ENCODE measurements at regions not wholly inside any gene's neighbourhood (a gene's known extent, or its start where the extent isn't known, plus 50 kb on each side); places are given as distances from the start of the nearest gene placed in this dataset.
"Not testable (repeated sequence)": the region's sequence is repeated elsewhere in the genome, so short reads cannot be mapped to it uniquely, and the experiment has no call there.

GRCh38 chr1:157460381-157460780 lies 91.9 kb downstream of the FCRL5 start:
- TF ChIP-seq MYC (IDR thresholded peaks at IDR 0.05; ENCODE audit: low read depth, low read length), result no peak
- no peak for TF ChIP-seq MAX (IDR thresholded peaks at IDR 0.05; ENCODE audit: low read depth, low read length)
- no peak for TF ChIP-seq POLR2A (IDR thresholded peaks at IDR 0.05; ENCODE audit: extremely low read depth, insufficient read length)
- TF ChIP-seq, protein P1, sequence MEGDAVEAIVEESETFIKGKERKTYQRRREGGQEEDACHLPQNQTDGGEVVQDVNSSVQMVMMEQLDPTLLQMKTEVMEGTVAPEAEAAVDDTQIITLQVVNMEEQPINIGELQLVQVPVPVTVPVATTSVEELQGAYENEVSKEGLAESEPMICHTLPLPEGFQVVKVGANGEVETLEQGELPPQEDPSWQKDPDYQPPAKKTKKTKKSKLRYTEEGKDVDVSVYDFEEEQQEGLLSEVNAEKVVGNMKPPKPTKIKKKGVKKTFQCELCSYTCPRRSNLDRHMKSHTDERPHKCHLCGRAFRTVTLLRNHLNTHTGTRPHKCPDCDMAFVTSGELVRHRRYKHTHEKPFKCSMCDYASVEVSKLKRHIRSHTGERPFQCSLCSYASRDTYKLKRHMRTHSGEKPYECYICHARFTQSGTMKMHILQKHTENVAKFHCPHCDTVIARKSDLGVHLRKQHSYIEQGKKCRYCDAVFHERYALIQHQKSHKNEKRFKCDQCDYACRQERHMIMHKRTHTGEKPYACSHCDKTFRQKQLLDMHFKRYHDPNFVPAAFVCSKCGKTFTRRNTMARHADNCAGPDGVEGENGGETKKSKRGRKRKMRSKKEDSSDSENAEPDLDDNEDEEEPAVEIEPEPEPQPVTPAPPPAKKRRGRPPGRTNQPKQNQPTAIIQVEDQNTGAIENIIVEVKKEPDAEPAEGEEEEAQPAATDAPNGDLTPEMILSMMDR (IDR thresholded peaks at IDR 0.05; ENCODE audit: low read depth, low read length), result no peak
- no peak for DNase-seq (ENCODE audit: low read depth)
- no peak overlapping the region for H3K4me3 ChIP-seq (ENCODE audit: low read depth, low read length)

DNA sequence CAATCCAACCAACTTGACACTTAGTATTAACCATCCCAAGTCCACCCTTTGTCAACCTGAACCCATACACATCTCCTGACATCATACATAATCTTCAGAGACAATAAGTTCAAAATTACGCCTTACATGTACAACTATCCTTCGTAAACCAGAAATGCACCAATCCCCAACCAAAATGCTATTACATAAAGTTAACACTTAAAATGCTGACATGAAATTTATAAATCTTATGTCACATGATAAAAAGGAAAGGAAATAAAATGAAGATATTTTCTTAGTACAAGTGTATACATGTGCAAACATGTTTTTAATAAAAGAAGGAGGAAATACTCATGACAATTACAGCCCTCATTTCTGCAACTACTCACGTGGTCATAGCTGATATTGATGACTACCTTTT lies 95.0 kb downstream of the FCRL5 start:
- DNase-seq (ENCODE audit: low read depth), result no peak
- no peak overlapping the region for H3K4me3 ChIP-seq (ENCODE audit: low read depth, low read length)
- TF ChIP-seq MAX (IDR thresholded peaks at IDR 0.05; ENCODE audit: low read depth, low read length), result no peak
- TF ChIP-seq POLR2A (IDR thresholded peaks at IDR 0.05; ENCODE audit: extremely low read depth, insufficient read length), result no peak
- TF ChIP-seq MYC (IDR thresholded peaks at IDR 0.05; ENCODE audit: low read depth, low read length), result no peak
- TF ChIP-seq, protein P1 (IDR thresholded peaks at IDR 0.05; ENCODE audit: low read depth, low read length), result no peak

DNA sequence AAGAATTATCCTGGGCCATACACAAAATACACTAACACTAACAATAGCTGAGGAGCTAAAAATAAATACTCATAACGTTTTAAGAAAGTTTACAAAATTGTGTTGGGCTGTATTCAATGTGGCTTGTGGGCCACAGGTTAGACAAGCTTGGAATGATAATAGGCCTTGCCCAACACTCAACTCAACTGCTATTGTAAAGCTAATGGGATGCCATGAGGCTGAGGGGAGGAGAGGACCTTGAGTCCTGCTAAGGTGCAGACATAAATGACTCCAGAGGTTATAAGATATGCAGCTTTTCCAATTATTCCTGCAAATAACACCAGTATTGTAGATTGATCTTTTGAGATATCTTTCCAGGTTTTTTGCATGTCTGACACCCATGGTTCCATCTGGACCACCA lies 97.0 kb downstream of the FCRL5 start:
- H3K4me3 ChIP-seq (ENCODE audit: low read depth, low read length), result no peak overlapping the region
- DNase-seq (ENCODE audit: low read depth), result no peak
- TF ChIP-seq, protein P1 (IDR thresholded peaks at IDR 0.05; ENCODE audit: low read depth, low read length), result no peak
- TF ChIP-seq POLR2A (IDR thresholded peaks at IDR 0.05; ENCODE audit: extremely low read depth, insufficient read length) (no peak), MYC (IDR thresholded peaks at IDR 0.05; ENCODE audit: low read depth, low read length) (no peak), MAX (IDR thresholded peaks at IDR 0.05; ENCODE audit: low read depth, low read length) (no peak)

DNA sequence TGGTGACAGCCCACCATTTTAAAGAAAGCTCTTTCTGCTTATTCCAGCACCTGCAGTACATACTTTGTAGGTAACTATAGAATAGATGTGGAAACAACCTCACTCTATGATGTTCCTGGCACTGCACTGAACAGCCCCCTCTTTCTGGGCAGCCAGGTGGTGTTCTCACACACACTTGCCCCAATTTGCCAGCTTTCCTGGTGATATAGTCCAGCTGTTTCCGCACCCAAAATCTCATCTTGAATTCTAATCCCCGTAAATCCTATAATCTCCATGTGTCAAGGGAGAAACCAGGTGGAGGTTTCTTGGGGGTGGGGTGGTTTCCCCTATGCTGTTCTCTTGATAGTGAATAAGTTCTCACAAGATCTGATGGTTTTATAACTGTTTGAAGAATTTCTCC lies 102.2 kb downstream of the FCRL5 start:
- no peak for TF ChIP-seq MYC (IDR thresholded peaks at IDR 0.05; ENCODE audit: low read depth, low read length)
- DNase-seq (ENCODE audit: low read depth), result no peak
- no peak overlapping the region for H3K4me3 ChIP-seq (ENCODE audit: low read depth, low read length)

- H3K4me3 ChIP-seq (ENCODE audit: low read depth, low read length), result no peak overlapping the region
- TF ChIP-seq, protein P1 (IDR thresholded peaks at IDR 0.05; ENCODE audit: low read depth, low read length), result no peak
- TF ChIP-seq MAX (IDR thresholded peaks at IDR 0.05; ENCODE audit: low read depth, low read length), result no peak
- TF ChIP-seq MYC (IDR thresholded peaks at IDR 0.05; ENCODE audit: low read depth, low read length), result no peak
- no peak for TF ChIP-seq POLR2A (IDR thresholded peaks at IDR 0.05; ENCODE audit: extremely low read depth, insufficient read length)
- no peak for DNase-seq (ENCODE audit: low read depth)
Measured at GRCh38 chr1:157448636-157449035, 103.7 kb downstream of the FCRL5 start.

DNA sequence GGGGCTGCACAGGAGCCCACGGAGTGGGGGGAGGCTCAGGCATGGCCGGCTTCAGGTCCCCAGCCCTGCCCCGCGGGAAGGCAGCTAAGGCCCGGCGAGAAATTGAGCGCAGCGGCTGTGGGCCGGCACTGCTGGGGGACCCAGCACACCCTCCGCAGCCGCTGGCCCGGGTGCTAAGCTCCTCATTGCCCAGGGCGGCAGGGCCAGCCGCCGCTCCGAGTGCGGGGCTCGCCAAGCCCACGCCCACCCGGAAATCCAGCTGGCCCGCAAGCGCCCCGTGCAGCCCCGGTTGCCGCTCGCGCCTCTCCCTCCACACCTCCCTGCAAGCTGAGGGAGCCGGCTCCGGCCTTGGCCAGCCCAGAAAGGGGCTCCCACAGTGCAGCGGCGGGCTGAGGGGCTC lies 106.0 kb downstream of the FCRL5 start:
- not testable (repeated sequence) for DNase-seq (ENCODE audit: low read depth); H3K4me3 ChIP-seq (ENCODE audit: low read depth, low read length)

DNA sequence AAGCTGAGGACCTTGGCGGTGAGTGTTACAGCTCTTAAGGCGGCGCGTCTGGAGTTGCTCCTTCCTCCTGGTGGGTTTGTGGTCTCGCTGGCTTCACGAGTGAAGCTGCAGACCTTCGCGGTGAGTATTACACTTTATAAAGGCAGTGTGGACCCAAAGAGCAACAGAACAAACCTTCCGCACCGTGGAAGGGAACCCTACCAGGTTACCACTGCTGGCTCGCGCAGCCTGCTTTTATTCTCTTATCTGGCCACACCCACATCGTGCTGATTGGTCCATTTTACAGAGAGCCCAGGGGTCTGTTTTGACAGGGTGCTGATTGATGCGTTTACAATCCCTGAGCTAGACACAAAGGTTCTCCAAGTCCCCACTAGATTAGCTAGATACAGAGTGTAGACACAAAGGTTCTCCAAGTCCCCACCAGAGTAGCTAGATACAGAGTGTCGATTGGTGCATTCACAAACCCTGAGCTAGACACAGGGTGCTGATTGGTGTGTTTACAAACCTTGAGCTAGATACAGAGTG lies 106.6 kb downstream of the FCRL5 start:
- not testable (repeated sequence) for DNase-seq (ENCODE audit: low read depth); H3K4me3 ChIP-seq (ENCODE audit: low read depth, low read length)

Measured in NB4 (cell line).